Frontal cortex (tissue), 3 donors: ENCODE measurements at regions not wholly inside any gene's neighbourhood (a gene's known extent, or its start where the extent isn't known, plus 50 kb on each side); places are given as distances from the start of the nearest gene placed in this dataset.
A peak's percentile ranks its signal among the peaks of the same experiment; 100 is the strongest.
"Not testable (repeated sequence)": the region's sequence is repeated elsewhere in the genome, so short reads cannot be mapped to it uniquely, and the experiment has no call there.

Experiments
- DNase-seq, 2 donors: peaks; one replicate each; pipeline ENCODE4 v3.0.0; 2012; ENCODE audit warnings: low spot score in 2 of 2
- FAIRE-seq: peaks from 2 replicates; lab custom pipeline; 2012; peaks lifted over from hg19 to GRCh38; lab: Jason Lieb, UNC
- donor health status: control.
- donor health status: control.
- donor health status: control.

- no peak for DNase-seq
- FAIRE-seq = no peak
Measured at GRCh38 chr1:121443001-121443540, 258.3 kb downstream of the SRGAP2C start.

DNA sequence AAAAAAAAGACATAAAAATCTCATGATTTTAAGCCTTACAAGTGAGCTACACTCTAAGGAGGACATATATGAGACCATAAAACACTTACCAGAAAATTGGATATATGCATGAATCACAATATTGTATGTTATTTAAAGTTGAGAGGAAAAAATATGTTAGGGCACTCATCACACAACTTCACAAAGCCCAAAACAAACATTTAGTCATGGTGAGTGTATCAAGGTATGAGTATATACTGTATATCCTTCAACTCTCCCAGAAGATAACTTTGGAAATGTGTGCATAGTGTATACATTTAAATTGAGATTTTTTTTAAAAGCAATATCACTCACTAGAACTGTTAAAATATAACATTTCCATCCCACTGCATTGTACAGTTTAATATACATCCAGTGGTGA is 259.3 kb downstream of the SRGAP2C start:
- DNase-seq = no peak
- no peak for FAIRE-seq

DNA sequence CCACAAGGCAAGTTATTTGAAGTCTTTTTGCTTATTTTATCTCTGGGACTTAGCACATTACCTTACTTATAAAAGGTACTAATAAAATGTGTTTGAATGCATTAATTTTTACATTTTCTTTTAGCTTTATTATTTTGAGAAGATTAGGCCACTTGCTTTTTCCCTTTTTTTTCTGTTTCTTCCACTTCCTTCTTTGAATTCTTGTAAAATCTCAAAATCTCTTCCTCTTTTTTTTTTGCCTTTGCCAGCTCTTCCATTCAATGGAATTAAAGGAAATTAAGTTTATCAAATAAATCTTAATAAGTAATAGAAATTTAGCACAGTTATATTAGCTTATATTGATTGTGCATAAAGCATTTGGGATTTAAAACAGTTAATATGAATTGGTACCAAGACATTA is 260.9 kb downstream of the SRGAP2C start:
- DNase-seq = no peak
- no peak for FAIRE-seq

GRCh38 chr1:121447280-121447923 is 262.6 kb downstream of the SRGAP2C start:
- peak; percentile 85 for FAIRE-seq
- not testable (repeated sequence) for DNase-seq

DNA sequence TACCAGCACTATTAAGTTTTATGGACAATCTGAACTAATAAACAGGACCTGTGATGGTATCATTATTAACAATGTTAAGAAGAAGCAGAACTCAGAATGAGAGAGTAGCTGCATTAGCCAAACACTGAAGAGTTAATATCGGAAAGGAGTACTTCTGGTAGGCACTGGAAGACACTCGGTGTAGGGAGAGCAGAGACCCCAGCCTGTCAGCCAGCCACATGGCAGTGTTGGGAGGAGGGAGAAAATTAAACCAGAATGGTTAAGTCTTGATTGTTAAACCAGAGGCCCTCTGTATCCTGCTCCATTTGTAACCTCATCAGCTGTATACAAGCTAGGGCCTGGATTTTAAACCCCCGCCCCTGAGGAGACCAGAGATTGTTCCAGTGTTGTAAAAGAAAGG is 263.3 kb downstream of the SRGAP2C start:
- not testable (repeated sequence) for FAIRE-seq, DNase-seq

DNA sequence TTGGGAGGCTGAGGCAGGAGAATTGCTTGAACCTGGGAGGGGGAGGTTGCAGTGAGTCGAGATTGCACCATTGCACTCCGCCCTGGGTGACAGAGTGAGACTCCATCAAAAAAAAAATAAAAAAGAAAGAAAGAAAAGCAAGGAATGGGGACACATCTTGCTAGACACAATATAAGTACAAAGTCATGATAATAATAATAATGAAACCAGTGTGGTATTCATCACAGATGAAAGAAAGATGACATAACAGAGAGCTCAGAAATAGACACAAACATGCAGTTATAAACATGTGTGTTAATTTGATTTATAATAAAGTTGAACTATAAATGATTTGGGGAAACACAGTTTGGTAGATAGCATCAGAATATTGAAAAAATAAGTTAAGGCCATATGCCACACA is 264.1 kb downstream of the SRGAP2C start:
- no peak for FAIRE-seq

GRCh38 chr1:121452484-121452883 is 267.7 kb downstream of the SRGAP2C start:
- FAIRE-seq (no peak), DNase-seq (no peak)

More for the DNA sequence above, 264.1 kb downstream of the SRGAP2C start:
- no peak for DNase-seq

GRCh38 chr1:121458291-121459048 is 273.7 kb downstream of the SRGAP2C start:
- DNase-seq (no peak), FAIRE-seq (no peak)

- FAIRE-seq (no peak), DNase-seq (no peak)
Measured at GRCh38 chr1:121459235-121459634, 274.5 kb downstream of the SRGAP2C start.

GRCh38 chr1:121469395-121469794 is 284.6 kb downstream of the SRGAP2C start:
- not testable (repeated sequence) for DNase-seq, FAIRE-seq

- not testable (repeated sequence) for DNase-seq, FAIRE-seq
Measured at GRCh38 chr1:121470401-121470800, 285.6 kb downstream of the SRGAP2C start.

DNA sequence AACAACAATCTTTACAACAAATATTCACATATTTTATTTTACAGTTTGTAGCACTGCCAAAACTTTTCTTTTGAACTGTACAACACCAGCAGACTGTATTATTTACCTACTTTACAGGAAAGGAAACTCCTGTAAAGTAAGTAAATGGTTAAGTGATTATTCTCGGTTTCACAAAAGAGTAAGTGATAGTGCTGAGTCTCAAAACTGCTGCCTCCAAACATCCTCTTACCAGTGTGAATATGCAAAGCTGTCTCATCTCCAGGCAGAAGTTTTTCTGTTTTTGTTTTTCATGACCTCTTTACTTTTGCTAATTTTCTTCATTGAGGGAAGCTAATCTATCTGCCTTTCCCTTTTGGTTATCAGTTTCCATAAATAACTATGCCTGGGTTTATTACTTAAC is 286.7 kb downstream of the SRGAP2C start:
- no peak for DNase-seq
- no peak for FAIRE-seq

DNA sequence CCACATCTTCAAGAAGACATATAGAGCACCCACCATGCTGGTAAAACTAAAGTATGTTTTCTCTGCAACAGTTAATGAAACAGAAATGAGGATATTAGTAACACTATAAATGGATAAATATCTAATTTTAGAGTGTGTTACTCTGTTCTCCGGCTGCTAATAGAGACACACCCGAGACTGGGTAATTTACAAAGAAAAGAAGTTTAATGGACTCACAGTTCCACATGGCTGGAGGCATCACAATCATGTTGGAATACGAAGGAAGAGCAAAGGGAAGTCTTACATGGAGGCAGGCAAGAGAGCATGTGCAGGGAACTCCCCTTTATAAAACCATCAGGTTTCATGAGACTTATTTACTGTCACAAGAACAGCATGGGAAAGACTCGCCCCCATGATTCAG is 287.2 kb downstream of the SRGAP2C start:
- no peak for FAIRE-seq
- no peak for DNase-seq

DNA sequence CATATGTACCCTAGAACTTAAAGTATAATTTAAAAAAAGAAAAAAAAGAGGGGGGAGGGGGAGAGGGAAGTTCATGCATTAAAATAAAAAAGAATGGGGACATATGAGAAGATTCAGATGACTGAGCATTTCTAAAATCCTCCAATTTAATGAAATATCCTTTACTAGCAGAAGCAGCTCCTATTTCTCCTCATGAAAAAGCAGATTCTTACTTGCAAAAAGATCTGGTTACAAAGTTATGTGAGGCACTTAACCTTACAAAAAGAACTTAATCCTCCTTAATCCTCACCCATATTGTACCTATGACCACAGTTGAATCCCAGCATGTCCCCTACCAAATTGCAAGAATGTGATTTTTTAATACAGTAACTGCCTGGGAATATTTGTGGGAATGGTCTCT is 298.5 kb downstream of the SRGAP2C start:
- FAIRE-seq (no peak), DNase-seq (no peak)

GRCh38 chr1:121483961-121484424 is 299.2 kb downstream of the SRGAP2C start:
- no peak for FAIRE-seq
- peak in 1 of 2 donors; percentile 4 for DNase-seq

DNA sequence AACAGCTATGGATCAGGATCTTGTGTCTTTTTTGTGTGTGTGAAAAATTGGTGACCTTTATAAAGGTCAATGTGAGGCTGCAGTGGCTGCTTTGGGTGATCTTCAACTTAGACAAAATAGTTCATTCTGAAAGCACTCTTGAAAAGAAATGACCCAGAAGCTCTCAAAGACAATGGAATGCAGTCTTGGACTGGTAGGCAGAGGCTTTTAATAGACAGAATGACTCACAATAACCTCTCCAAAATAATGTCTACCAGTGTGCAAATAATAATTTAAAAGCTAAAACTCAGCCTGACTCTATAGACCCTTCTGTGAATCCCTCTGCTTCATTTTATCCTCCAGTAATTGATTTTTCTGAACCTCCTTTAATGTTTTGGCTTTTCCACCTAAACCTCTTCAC is 310.0 kb downstream of the SRGAP2C start:
- not testable (repeated sequence) for DNase-seq, FAIRE-seq

GRCh38 chr1:121511455-121511854 is 326.7 kb downstream of the SRGAP2C start:
- DNase-seq, FAIRE-seq: not testable (repeated sequence)

- not testable (repeated sequence) for FAIRE-seq, DNase-seq
Measured at GRCh38 chr1:121511876-121512275, 327.1 kb downstream of the SRGAP2C start.

DNA sequence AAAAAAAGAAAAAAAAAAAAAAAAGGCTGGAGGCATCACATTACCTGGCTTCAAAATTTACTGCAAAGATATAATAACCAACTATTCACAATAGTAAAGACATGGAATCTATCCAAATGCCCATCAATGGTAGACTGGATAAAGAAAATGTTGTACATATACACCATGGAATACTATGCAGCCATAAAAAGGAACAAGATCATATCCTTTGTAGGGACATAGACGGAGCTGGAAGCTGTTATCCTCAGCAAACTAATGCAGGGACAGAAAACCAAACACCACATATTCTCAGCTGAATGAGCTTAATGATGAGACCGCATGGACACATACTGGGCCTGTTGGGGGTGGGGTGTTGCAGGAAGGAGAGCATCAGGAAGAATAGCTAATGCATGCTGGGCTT is 330.5 kb downstream of the SRGAP2C start:
- no peak for FAIRE-seq

GRCh38 chr1:121516234-121516967 is 331.6 kb downstream of the SRGAP2C start:
- no peak for DNase-seq
- no peak for FAIRE-seq

More for the DNA sequence above, 330.5 kb downstream of the SRGAP2C start:
- DNase-seq = no peak
